BJ (cell line): ENCODE measurements at regions not wholly inside any gene's neighbourhood (a gene's known extent, or its start where the extent isn't known, plus 50 kb on each side); places are given as distances from the start of the nearest gene placed in this dataset.

ENCODE experiments used
- CTCF ChIA-PET: fragments of 350-600 bp; formaldehyde crosslinking; extraction: SDS; loops from one replicate; lab custom pipeline; 2021; ENCODE audit warnings: antibody characterized with exemption, inconsistent platforms; lab: Yijun Ruan, JAX
- POLR2A ChIA-PET: fragments of 300-600 bp; sonication (Branson Sonifier 250); formaldehyde crosslinking; extraction: SDS; loops from one replicate; lab custom pipeline; 2021; ENCODE audit warnings: antibody characterized with exemption; lab: Charles Lee
- DNase-seq: peaks from one replicate; pipeline ENCODE4 v3.0.0-alpha.2; 2011; ENCODE audit warnings: low read depth
- H3K27me3 ChIP-seq: 2 replicates; pipeline ENCODE4 v1.6.0; 2011; ENCODE audit warnings: low read length; ENCODE audit not compliant: control insufficient read depth, insufficient read depth
- H3K36me3 ChIP-seq: 2 replicates; pipeline ENCODE4 v1.5.1; 2011; ENCODE audit warnings: low read length; ENCODE audit not compliant: control insufficient read depth, insufficient read depth
- H3K4me3 ChIP-seq: 2 replicates; pipeline ENCODE4 v1.5.1; 2011; ENCODE audit warnings: low read depth, mild to moderate bottlenecking, control low read depth, low read length
- TF ChIP-seq, protein P1 (sequence below): IDR thresholded peaks from 2 replicates; pipeline ENCODE4 v1.5.1; 2011; ENCODE audit warnings: low read depth, mild to moderate bottlenecking, control low read depth, inconsistent platforms, low read length, moderate library complexity; ENCODE audit not compliant: insufficient read depth

DNA sequence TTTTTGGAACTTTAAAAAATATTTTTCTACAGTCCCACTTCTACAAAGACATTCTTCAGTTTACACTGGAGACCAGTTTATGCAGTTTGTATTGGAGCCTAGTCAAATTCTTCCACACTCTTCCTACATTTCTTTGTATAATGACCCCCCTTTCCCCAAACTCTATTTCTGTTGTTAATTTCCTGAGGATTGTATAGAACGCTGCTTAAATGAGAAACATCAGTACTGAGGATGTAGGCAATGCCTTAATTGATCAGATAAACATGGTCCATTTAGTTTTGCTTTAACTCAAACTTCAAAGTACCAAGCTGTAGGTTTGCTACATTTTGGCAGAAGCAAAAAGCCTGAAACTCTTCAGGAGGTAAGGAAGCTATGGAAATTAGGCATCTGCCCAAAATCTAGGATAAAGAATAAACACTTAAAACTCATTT is 155.5 kb downstream of the SLC7A11 start:
- TF ChIP-seq, protein P1, sequence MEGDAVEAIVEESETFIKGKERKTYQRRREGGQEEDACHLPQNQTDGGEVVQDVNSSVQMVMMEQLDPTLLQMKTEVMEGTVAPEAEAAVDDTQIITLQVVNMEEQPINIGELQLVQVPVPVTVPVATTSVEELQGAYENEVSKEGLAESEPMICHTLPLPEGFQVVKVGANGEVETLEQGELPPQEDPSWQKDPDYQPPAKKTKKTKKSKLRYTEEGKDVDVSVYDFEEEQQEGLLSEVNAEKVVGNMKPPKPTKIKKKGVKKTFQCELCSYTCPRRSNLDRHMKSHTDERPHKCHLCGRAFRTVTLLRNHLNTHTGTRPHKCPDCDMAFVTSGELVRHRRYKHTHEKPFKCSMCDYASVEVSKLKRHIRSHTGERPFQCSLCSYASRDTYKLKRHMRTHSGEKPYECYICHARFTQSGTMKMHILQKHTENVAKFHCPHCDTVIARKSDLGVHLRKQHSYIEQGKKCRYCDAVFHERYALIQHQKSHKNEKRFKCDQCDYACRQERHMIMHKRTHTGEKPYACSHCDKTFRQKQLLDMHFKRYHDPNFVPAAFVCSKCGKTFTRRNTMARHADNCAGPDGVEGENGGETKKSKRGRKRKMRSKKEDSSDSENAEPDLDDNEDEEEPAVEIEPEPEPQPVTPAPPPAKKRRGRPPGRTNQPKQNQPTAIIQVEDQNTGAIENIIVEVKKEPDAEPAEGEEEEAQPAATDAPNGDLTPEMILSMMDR = no peak

DNA sequence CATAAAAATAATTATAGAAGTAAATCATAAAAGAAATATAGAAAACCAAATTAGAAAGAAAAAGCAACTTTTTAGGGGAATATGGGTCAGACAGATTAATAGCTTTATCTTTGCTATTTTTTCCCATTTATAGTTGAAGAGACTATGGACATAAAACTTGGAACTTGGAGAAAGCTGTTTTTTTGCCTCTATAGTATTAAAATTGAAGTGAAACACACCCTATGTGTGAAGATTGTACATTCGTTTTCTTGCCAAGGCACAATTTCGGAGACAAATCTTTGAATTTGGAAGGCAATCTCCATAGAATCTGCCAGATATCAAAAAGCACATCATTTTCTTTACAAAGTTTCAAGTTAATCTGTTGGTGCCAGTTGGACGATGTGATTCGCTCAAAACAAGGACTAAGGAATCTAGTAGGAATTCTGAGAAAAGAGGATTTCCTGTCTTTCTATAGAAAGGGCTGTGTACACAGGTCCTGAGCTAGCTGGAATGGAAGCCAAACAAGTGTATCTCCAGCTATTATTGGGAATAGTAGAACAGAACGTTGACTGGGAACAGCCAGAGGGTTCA is 156.3 kb downstream of the SLC7A11 start:
- CTCF ChIA-PET = interaction anchor here (6.6 kb wide), 1 partner anchor 49 kb away, joined by 147 read pairs; no protein-coding TSS in a partner anchor

More for the DNA sequence above, 155.5 kb downstream of the SLC7A11 start:
- no peak for DNase-seq
- no peak overlapping the region for H3K4me3 ChIP-seq
- H3K27me3 ChIP-seq = no peaks in the 10 kb centered on the region
- CTCF ChIA-PET = interaction anchor here (0.9 to 6.6 kb wide), 5 partner anchors 33 to 594 kb away, joined by 3 to 147 read pairs (median 3); no protein-coding TSS in a partner anchor
- no peaks in the 10 kb centered on the region for H3K36me3 ChIP-seq
- POLR2A ChIA-PET = no interaction called here

DNA sequence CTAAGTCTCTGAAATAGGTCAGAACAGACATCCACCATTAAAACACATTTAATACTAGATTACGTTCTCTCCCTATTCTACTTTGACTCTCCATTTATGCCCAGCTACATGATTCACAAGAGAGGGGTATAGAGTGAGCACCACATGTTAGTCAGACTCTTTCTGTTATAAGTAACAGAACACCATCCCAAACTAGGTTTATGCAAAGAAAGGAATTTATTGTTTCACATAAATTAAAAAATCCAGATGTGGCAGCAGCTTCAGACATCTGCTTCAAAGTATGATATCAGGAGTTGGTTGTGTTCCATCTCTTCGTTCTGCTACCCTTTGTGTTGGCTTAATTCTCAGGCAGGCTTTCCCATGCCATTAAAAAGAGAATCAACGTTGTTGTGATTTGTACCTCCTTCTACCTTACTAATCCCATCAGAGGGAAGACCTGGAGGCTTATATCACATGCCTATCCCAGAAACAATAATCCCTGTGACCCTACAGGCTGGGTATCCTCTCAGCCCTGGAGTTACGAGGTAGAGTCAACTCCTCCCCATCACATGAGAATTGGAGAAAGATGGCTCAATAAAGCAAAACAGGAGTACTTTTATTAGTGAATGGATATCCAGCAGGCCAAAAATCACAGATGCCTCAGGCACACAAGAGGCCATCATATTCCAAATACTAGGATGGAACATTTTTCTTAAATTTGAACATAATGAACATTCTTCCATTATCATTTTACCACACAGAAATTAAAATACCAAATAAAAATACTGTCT is 163.2 kb downstream of the SLC7A11 start:
- Histone ChIP-seq H3K36me3 (no peaks in the 10 kb centered on the region), H3K4me3 (no peak overlapping the region), H3K27me3 (no peaks in the 10 kb centered on the region)
- DNase-seq = no peak
- ChIA-PET POLR2A (no interaction called here), CTCF (no interaction called here)
- TF ChIP-seq, protein P1 = no peak

More for the DNA sequence above, 156.3 kb downstream of the SLC7A11 start:
- DNase-seq = no peak
- Histone ChIP-seq H3K36me3 (no peaks in the 10 kb centered on the region), H3K27me3 (no peaks in the 10 kb centered on the region), H3K4me3 (no peak overlapping the region)
- POLR2A ChIA-PET = no interaction called here
- TF ChIP-seq, protein P1 = no peak

DNA sequence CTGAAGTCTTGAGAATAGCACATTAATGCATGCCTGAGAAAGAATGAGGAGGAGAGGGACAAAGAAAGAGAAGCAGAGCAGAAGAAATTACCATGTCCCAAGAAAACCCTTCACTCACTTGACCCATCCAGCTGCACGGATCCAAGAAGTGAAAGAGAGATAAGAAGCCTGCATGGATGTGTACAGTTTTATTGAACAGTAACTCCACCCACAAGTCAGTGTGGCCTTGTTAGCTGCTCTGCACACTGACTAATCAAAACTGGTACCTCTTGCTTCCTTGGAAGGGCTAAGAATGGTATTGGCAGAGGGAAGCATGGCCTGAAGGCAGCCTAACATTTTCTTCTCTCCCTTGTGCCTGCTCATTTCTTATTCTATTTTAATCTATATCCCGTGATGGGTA is 163.9 kb downstream of the SLC7A11 start:
- no peak for DNase-seq
- ChIA-PET POLR2A (no interaction called here), CTCF (interaction anchor here (1.3 to 1.7 kb wide), 3 partner anchors 11 to 43 kb away, joined by 3 to 6 read pairs (median 6); no protein-coding TSS in a partner anchor)
- Histone ChIP-seq H3K27me3 (no peaks in the 10 kb centered on the region), H3K4me3 (no peak overlapping the region), H3K36me3 (no peaks in the 10 kb centered on the region)
- TF ChIP-seq, protein P1 = no peak

DNA sequence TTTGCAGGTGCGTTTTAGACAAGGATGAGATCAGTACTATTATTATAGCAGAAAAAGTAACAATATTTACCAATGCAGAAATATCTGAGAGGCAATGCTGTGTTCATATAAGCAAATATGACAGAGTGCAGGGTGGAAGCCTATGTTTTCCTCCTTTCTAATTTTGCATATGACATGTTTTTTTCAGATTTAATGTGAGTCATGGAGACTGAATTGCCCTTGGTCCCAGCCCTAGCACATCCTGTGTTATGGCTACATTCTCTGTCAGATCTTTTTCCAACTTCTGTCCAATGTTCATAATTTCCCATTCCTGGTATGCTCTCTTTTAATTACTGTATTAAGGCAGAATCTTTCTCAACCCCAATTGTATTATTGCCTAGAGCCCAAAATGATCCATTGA is 165.6 kb downstream of the SLC7A11 start:
- TF ChIP-seq, protein P1 = no peak
- no peak for DNase-seq
- POLR2A ChIA-PET = no interaction called here
- H3K36me3 ChIP-seq = no peaks in the 10 kb centered on the region
- no peak overlapping the region for H3K4me3 ChIP-seq
- CTCF ChIA-PET = interaction anchor here (1.7 kb wide), 1 partner anchor 14 kb away, joined by 6 read pairs; no protein-coding TSS in a partner anchor
- H3K27me3 ChIP-seq = no peaks in the 10 kb centered on the region
